GM18508 (cell line): ENCODE measurements at regions not wholly inside any gene's neighbourhood (a gene's known extent, or its start where the extent isn't known, plus 50 kb on each side); places are given as distances from the start of the nearest gene placed in this dataset.

Experiments
- ATAC-seq: cut with Tn5 transposase; IDR thresholded peaks from one replicate; pipeline ENCODE4 v1.9.1; 2021; ENCODE audit warnings: moderate number of reproducible peaks; ENCODE audit not compliant: insufficient read depth, unreplicated experiment

DNA sequence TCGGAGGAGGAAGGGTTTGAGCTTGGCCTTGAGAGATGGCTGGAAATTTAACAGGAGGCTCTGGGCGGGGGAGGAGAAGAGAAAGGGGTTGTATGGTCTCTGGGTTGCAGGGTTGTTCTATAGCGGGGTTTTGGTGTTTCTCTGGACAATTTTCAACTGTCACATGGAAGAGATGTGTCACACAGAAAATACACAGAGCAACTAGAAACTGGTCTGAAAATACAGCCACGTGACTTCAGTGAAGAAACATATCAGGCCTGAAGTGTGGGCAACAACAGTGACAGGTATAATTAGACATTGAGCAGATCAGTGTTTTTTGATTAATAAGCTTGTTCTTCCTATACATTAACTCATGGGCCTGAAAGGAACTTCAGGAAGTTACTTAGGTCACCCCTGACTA lies 205.3 kb upstream of the HMGA2 start:
- ATAC-seq: no peak

GRCh38 chr12:65620046-65620445 lies 204.2 kb upstream of the HMGA2 start:
- ATAC-seq: no peak

GRCh38 chr12:65622056-65622455 lies 202.2 kb upstream of the HMGA2 start:
- no peak for ATAC-seq

GRCh38 chr12:65623507-65623906 lies 200.8 kb upstream of the HMGA2 start:
- no peak for ATAC-seq

- ATAC-seq: no peak
Observed at GRCh38 chr12:65624554-65625086, 199.7 kb upstream of the HMGA2 start.

- no peak for ATAC-seq
Observed at GRCh38 chr12:65628061-65628460, 196.2 kb upstream of the HMGA2 start.

DNA sequence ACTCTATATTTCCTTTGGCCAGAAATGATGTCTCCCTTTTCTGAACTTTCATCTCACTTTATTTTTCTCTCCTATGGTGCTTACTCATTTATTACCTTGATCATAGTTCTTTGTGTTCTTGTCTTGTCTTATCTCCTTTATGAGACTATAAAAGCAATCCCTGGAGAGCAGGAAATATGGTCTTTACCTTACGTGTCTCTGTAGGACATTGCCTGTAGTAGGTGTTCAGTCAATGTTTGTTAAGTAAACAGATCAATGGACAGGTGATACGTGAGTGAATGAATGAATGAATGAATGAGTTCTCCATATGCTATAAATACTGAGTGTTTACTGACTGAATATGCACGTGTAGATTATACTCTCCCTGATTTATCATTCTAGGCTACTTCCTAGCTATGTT lies 193.7 kb upstream of the HMGA2 start:
- ATAC-seq: no peak

DNA sequence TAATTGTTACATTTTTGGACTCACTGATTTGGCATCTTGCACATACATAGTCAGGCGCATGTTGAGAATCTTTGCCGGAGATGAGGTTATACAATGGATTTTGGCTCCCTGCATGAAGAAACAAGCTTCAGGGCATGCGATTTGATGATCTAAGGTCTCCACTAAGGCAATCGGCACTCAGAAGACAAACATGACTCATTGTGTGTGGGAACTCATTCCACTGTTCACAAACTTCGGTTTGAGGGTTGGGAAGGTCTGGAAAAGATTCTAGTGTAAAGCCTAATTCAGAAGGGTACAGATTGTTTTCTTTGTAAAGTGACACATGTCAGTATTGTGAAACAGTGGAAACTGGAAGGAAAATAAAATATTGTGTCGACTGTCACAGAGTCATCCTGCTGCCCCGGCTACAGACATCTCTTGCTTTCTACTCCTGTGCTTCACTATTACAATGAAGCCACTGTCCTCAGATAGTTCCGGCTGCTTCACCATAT lies 192.6 kb upstream of the HMGA2 start:
- ATAC-seq: no peak

DNA sequence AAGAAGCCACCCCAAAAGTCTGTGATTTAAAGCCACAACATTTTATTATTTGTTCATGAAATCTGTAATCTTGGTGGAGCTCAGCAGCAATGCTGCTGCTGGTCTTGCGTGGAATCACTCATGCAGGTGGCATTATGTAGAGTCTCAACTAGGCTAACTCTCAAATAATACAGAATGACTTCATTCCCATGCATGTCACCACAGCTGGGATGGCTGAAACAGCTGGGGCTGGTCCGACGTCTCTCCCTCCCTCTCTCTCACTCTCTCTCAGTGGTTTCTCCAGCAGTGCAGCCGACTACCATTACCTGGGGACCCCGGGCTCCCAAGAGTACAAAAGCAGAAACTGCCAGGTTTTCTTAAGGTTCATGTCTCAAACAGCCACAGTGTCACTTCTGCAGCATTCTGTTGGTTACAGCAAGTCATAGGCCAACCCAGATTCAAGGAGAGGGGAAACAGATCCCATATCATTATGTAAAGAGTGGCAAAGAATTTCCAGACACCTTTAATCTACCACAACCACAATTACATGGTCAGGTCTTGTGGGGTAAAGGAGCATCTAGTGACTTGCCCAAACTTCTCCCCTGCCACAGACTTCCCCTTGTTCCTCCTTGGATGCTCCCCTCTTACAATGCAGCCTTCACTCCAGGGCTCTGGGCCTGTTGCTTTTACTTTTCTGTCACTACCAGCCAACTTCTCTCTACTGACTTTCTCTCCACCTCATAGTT lies 192.0 kb upstream of the HMGA2 start:
- no peak for ATAC-seq

DNA sequence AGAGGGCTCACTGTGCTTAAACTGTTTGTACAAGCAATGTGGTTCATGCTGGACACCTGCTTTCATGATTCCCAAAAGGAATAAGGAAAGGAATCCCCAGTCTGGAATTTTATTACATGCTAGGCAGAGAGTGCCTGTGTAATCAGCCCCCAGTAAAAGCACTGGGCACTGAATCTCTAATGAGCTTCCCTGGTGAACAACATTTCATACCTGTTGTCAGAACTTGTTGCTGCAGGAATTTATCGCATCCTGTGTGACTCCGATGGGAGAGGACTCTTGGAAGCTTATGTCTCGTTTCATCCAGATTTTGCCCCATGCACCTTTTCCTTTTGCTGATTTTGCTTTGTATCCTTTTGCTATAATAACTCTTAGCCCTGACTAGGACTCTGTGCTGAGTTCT lies 190.2 kb upstream of the HMGA2 start:
- ATAC-seq: no peak

DNA sequence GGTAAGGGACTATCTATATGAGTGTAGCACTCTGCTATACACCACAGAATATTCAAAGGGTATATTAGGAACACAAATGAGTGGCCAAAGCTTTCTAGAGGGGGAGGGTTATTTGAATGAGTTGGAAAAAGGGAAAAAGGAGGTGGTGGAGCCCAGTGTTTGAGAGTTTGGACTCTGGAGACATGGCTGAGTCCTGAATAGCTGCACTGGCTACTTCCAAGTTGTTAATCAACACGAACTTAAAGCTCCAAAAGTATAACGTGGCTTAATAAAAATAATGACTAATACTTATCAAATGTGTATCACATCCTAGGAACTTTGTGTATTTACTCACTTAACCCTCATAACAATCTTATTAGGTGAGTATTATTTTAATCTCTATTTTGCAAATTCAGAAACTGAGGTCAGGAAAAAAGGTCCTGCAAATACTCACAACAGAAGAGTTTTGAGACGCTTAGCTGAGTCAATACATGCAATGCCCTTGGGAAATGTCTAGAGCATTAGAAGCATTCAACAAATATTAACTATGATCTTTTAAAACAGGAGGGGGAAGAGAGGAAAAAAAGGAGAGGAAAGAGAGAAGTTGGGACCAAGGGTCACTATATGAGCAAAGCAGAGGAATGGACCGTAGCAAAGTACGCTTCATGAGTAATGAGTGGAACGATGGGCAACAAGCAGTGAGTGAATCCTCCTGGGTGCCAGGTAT lies 189.5 kb upstream of the HMGA2 start:
- no peak for ATAC-seq

- ATAC-seq: no peak
Observed at GRCh38 chr12:65636436-65636835, 187.8 kb upstream of the HMGA2 start.

GRCh38 chr12:65637150-65637549 lies 187.1 kb upstream of the HMGA2 start:
- no peak for ATAC-seq

GRCh38 chr12:65637774-65638173 lies 186.5 kb upstream of the HMGA2 start:
- no peak for ATAC-seq

GRCh38 chr12:65638324-65638723 lies 186.0 kb upstream of the HMGA2 start:
- ATAC-seq: no peak

GRCh38 chr12:65640489-65640901 lies 183.8 kb upstream of the HMGA2 start:
- ATAC-seq: no peak

DNA sequence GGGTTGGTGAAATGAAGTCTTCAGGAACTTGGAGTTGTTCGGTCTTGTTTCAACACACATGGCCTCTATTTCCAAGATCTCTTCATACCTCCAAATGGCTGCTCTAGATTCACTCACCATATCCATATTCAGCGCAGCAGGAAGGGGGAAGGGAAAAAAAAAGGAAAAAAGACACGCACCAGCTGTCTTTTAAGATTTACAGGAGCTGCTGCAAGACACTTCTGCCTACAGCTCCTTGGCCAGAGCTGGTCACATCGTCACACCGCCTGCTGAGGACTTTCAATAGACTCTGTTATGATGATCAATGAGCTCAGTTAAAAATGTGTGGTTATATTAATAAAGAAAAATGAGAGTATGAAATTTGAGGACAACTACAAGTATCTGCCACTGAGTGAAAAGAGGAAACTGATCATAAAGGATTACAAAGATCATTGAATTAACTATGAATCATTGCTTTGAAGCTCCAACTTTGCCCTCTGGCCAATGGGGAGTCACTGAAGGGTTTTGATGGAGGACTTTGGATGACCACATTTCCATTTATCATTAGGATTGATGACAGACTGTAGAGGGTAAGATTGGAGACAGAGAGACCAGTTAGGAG lies 182.1 kb upstream of the HMGA2 start:
- no peak for ATAC-seq

GRCh38 chr12:65643171-65643570 lies 181.1 kb upstream of the HMGA2 start:
- no peak for ATAC-seq

DNA sequence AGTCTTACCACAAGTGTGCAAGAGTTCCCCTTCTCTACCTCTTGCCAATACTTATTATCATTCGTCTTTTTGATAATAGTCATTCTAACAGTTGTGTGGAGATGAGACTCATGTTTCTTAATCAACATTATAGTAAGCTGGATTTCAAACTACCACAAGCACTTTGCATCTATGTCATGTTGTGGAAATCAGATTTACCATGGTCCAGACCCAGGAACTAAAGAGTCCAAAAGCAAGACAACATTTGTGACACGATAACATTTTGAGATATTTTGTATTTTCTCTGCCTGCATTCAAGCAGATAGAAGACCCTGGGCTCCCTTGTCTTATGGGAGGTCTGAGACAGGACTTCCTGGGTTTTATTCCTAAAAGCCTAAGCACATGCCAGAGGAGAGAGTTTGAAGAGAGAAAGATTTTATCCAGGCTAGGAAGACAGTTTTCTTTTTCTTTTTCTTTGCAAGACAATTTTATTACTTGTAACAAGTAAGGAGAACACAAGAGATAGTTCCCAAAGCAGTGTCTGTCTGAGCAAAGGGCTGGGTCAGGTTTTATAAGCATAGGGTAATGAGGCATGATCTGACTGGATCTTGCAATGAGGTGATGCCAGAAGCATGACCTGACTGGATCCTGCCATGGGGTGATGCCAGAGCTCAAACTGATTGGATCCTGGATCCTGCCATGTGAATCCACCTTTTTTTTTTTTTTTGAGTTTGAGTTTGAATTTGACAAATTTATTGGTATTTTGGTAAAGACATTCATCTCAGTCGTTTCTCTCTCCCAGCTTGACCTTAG lies 180.5 kb upstream of the HMGA2 start:
- no peak for ATAC-seq

GRCh38 chr12:65646127-65646643 lies 178.1 kb upstream of the HMGA2 start:
- no peak for ATAC-seq
